ENCODE measurements at regions not wholly inside any gene's neighbourhood (a gene's known extent, or its start where the extent isn't known, plus 50 kb on each side); places are given as distances from the start of the nearest gene placed in this dataset.

DNA sequence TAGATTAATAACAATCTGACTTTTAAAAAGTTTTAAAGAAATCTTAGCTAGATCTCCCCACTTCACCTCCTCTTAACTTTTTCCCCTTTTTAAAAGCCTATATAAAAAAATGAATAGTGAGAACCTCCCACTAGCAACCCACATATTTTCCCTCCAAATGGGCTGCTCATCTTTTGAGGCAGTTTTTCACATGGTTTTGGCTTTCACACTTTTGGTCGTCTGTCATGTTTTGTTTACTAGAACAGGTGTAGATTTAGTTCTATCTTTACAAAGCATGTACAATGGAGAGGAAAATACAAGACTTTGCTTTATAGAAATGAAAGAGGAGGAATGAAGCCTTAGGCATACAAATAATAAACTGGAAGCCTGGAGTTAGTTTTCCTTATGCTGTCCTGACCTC is 126.7 kb upstream of the EOMES start:
- 37% methylated on average over 1 of the region's 1 CpG for WGBS (ENCODE audit: insufficient coverage, low coverage, low lambda C conversion rate, missing lambda C conversion rate)
- Histone ChIP-seq H3K27ac (no peak overlapping the region), H3K4me3 (no peak overlapping the region), H3K27me3 (no peaks in the 10 kb centered on the region), H3K36me3 (no peaks in the 10 kb centered on the region), H3K4me1 (no peaks in the 10 kb centered on the region), H3K9me3 (no peaks in the 10 kb centered on the region)
- intact Hi-C loops (cut with DNase I), result no loop called here
- no peak for TF ChIP-seq CTCF (IDR thresholded peaks at IDR 0.05)
- no peak for TF ChIP-seq POLR2A (IDR thresholded peaks at IDR 0.05)
- ATAC-seq (no peak), DNase-seq (no peak)

GRCh38 chr3:27859821-27860220 is 137.7 kb upstream of the EOMES start:
- 71% methylated on average over 1 of the region's 1 CpG for WGBS (ENCODE audit: insufficient coverage, low coverage, low lambda C conversion rate, missing lambda C conversion rate)
- no peak for TF ChIP-seq POLR2A (IDR thresholded peaks at IDR 0.05)
- Histone ChIP-seq H3K4me1 (no peaks in the 10 kb centered on the region), H3K36me3 (no peaks in the 10 kb centered on the region), H3K27ac (no peak overlapping the region), H3K27me3 (no peaks in the 10 kb centered on the region), H3K4me3 (no peak overlapping the region), H3K9me3 (no peaks in the 10 kb centered on the region)
- no peak for ATAC-seq
- DNase-seq, result no peak
- intact Hi-C loops (cut with DNase I), result no loop called here

DNA sequence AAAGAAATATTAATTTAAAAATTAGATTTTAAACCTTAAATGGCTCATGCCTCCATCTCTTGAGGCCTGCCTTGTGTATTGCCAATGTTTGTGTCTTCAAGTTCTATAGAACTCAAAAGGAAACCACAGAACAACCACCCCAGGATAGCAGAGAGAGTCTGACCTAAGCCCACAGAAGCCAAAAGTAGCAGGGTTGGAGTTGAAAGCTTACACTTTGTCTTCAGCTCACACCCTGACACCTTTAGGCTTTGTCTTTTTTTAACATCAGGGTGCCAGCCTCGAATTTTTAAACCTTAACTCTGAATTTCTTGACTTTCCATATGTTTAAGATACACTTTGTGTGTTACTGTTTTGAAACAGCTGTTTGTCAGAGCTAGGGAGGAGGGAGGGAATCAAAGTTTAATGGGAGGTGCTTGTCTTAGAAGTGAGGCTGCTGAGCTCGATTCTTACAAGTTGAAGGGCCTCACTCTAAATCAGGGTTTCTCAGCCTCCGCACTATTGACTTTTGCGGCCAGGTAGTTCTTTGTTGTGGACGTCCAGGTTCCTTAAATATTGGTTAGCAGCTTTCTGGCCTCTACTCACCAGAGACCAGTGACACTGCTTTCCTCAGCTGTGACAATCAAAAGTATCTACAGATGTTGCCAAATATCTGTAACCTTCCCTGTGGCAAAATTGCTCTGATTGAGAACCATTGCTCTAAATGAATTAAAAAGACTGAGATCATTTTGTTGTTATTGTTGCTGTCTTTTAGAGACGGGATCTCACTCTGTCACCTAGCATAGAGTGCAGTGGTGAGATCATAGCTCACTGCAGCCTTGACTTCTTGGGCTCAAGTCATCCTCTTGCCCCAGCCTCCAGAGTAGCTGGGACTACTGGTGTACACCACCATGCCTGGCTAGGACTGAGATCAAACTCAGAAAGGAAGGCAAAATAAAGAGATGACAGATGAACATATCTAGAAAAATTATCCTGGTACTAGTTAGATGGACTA is 139.2 kb upstream of the EOMES start:
- Histone ChIP-seq H3K27ac (no peak overlapping the region), H3K36me3 (no peaks in the 10 kb centered on the region), H3K9me3 (no peaks in the 10 kb centered on the region), H3K4me3 (no peak overlapping the region), H3K27me3 (no peaks in the 10 kb centered on the region), H3K4me1 (no peaks in the 10 kb centered on the region)
- DNase-seq (no peak), ATAC-seq (peak in 1 of 4 donors; percentile 38)
- WGBS (ENCODE audit: insufficient coverage, low coverage, low lambda C conversion rate, missing lambda C conversion rate), result 41% methylated on average over 6 of the region's 6 CpGs
- TF ChIP-seq POLR2A (IDR thresholded peaks at IDR 0.05), result no peak
- TF ChIP-seq CTCF (IDR thresholded peaks at IDR 0.05), result no peak
- intact Hi-C loops (cut with DNase I), result no loop called here

GRCh38 chr3:27865731-27866130 is 143.6 kb upstream of the EOMES start:
- no peak for DNase-seq
- no peak for ATAC-seq
- no peak overlapping the region for H3K27ac ChIP-seq
- H3K36me3 ChIP-seq, result no peaks in the 10 kb centered on the region
- no peak overlapping the region for H3K4me3 ChIP-seq
- H3K9me3 ChIP-seq, result peaks cover 0 to 7% (median 0%) of the 10 kb centered on the region in 4 donors
- H3K27me3 ChIP-seq, result no peaks in the 10 kb centered on the region
- intact Hi-C loops (cut with DNase I), result no loop called here
- TF ChIP-seq POLR2A (IDR thresholded peaks at IDR 0.05), result no peak
- TF ChIP-seq CTCF (IDR thresholded peaks at IDR 0.05), result no peak
- H3K4me1 ChIP-seq, result no peaks in the 10 kb centered on the region

GRCh38 chr3:27869152-27869551 is 147.0 kb upstream of the EOMES start:
- H3K27ac ChIP-seq, result no peak overlapping the region
- intact Hi-C loops (cut with DNase I), result no loop called here
- ATAC-seq, result no peak
- no peaks in the 10 kb centered on the region for H3K27me3 ChIP-seq
- no peak for DNase-seq
- no peak overlapping the region for H3K4me3 ChIP-seq
- no peak for TF ChIP-seq CTCF (IDR thresholded peaks at IDR 0.05)
- TF ChIP-seq POLR2A (IDR thresholded peaks at IDR 0.05), result no peak
- H3K9me3 ChIP-seq, result peaks cover 0 to 7% (median 0%) of the 10 kb centered on the region in 4 donors
- no peaks in the 10 kb centered on the region for H3K36me3 ChIP-seq
- H3K4me1 ChIP-seq, result no peaks in the 10 kb centered on the region
